AG04449 (cell line): ENCODE measurements at regions not wholly inside any gene's neighbourhood (a gene's known extent, or its start where the extent isn't known, plus 50 kb on each side); places are given as distances from the start of the nearest gene placed in this dataset.
"Not testable (repeated sequence)": the region's sequence is repeated elsewhere in the genome, so short reads cannot be mapped to it uniquely, and the experiment has no call there.

Experiments used
- CTCF ChIA-PET: fragments of 350-600 bp; formaldehyde crosslinking; extraction: SDS; loops from one replicate; lab custom pipeline; 2021; ENCODE audit warnings: antibody characterized with exemption; lab: Yijun Ruan, JAX
- POLR2A ChIA-PET: fragments of 400-600, 350-600 bp; formaldehyde crosslinking; extraction: SDS; loops from one replicate; lab custom pipeline; 2020; ENCODE audit warnings: antibody characterized with exemption, inconsistent platforms; lab: Yijun Ruan, JAX
- DNase-seq: peaks from one replicate; pipeline ENCODE4 v3.0.0-alpha.2; 2010; ENCODE audit warnings: low read depth, low spot score
- H3K4me3 ChIP-seq: 2 replicates; pipeline ENCODE4 v1.5.1; 2011; ENCODE audit warnings: low read depth, mild to moderate bottlenecking, control low read depth, low read length
- CTCF ChIP-seq: IDR thresholded peaks from one replicate; pipeline ENCODE4 v1.5.1; 2011; ENCODE audit warnings: mild to moderate bottlenecking, moderate library complexity, low read length, control low read depth, inconsistent platforms; ENCODE audit not compliant: insufficient read depth; ENCODE audit errors: missing control alignments

GRCh38 chr4:82276332-82276640 is 97.5 kb downstream of the HNRNPD start:
- POLR2A ChIA-PET = no interaction called here
- CTCF ChIA-PET = interaction anchor here (0.8 kb wide), 1 partner anchor 9 kb away, joined by 3 read pairs; no protein-coding TSS in a partner anchor
- TF ChIP-seq CTCF = no peak
- DNase-seq = no peak
- no peak overlapping the region for H3K4me3 ChIP-seq

- no peak for DNase-seq
- ChIA-PET CTCF (interaction anchor here (0.8 kb wide), 1 partner anchor 9 kb away, joined by 3 read pairs; no protein-coding TSS in a partner anchor), POLR2A (no interaction called here)
- H3K4me3 ChIP-seq = no peak overlapping the region
- no peak for TF ChIP-seq CTCF
Observed at GRCh38 chr4:82275431-82276331, 98.1 kb downstream of the HNRNPD start.

- POLR2A ChIA-PET, H3K4me3 ChIP-seq, CTCF ChIA-PET, DNase-seq: not testable (repeated sequence)
Observed at GRCh38 chr4:82274700-82275099, 99.1 kb downstream of the HNRNPD start.

GRCh38 chr4:82272523-82272922 is 101.3 kb downstream of the HNRNPD start:
- H3K4me3 ChIP-seq, DNase-seq, POLR2A ChIA-PET: not testable (repeated sequence)
- CTCF ChIA-PET = interaction anchor here (1.1 kb wide), 1 partner anchor 89 kb away, joined by 4 read pairs; no protein-coding TSS in a partner anchor

GRCh38 chr4:82271915-82272480 is 101.8 kb downstream of the HNRNPD start:
- POLR2A ChIA-PET, DNase-seq, H3K4me3 ChIP-seq: not testable (repeated sequence)
- CTCF ChIA-PET = interaction anchor here (1.1 to 4.3 kb wide), 3 partner anchors 12 to 90 kb away, joined by 4 to 29 read pairs (median 4); no protein-coding TSS in a partner anchor

- ChIA-PET POLR2A (no interaction called here), CTCF (interaction anchor here (0.7 to 4.3 kb wide), 12 partner anchors 9 to 862 kb away, joined by 3 to 57 read pairs (median 3); no protein-coding TSS in a partner anchor)
- H3K4me3 ChIP-seq = no peak overlapping the region
- TF ChIP-seq CTCF = no peak
- no peak for DNase-seq
Observed at GRCh38 chr4:82268826-82269193, 105.0 kb downstream of the HNRNPD start.

- no peak for DNase-seq
- POLR2A ChIA-PET = no interaction called here
- TF ChIP-seq CTCF = peak; percentile 84
- CTCF ChIA-PET = interaction anchor here (0.7 to 4.3 kb wide), 13 partner anchors 10 to 862 kb away, joined by 3 to 57 read pairs (median 3); no protein-coding TSS in a partner anchor
- no peak overlapping the region for H3K4me3 ChIP-seq
Observed at GRCh38 chr4:82268050-82268825, 105.6 kb downstream of the HNRNPD start.
